Epithelial cell of proximal tubule (primary cell): ENCODE measurements at regions not wholly inside any gene's neighbourhood (a gene's known extent, or its start where the extent isn't known, plus 50 kb on each side); places are given as distances from the start of the nearest gene placed in this dataset.

ENCODE experiments used
- DNase-seq: peaks from one replicate; pipeline ENCODE4 v3.0.0-alpha.2; 2011; ENCODE audit warnings: low read depth
- H3K4me3 ChIP-seq: 2 replicates; pipeline ENCODE4 v1.5.1; 2011; ENCODE audit warnings: low read depth, mild to moderate bottlenecking, low read length
- CTCF ChIP-seq: conservative IDR thresholded peaks from 2 replicates; pipeline ENCODE4 v1.5.1; 2012; ENCODE audit warnings: low read depth, mild to moderate bottlenecking, low read length

GRCh38 chr3:188947401-188948280 lies 224.1 kb upstream of the TPRG1 start:
- peak; percentile 86 for DNase-seq
- peak; percentile 51 for TF ChIP-seq CTCF
- H3K4me3 ChIP-seq = peak overlapping the region; percentile 62

- DNase-seq = peak; percentile 90
- H3K4me3 ChIP-seq = peak overlapping the region; percentile 62
- no peak for TF ChIP-seq CTCF
These were observed 223.3 kb upstream of the TPRG1 start for GRCh38 chr3:188948281-188948996.

GRCh38 chr3:188948997-188949389 lies 222.8 kb upstream of the TPRG1 start:
- DNase-seq = no peak
- no peak for TF ChIP-seq CTCF
- H3K4me3 ChIP-seq = no peak overlapping the region

GRCh38 chr3:188949456-188949855 lies 222.3 kb upstream of the TPRG1 start:
- DNase-seq = no peak
- H3K4me3 ChIP-seq = no peak overlapping the region
- TF ChIP-seq CTCF = no peak

GRCh38 chr3:188949996-188950395 lies 221.8 kb upstream of the TPRG1 start:
- H3K4me3 ChIP-seq = no peak overlapping the region
- TF ChIP-seq CTCF = no peak
- no peak for DNase-seq

- no peak for TF ChIP-seq CTCF
- no peak overlapping the region for H3K4me3 ChIP-seq
- DNase-seq = peak; percentile 67
These were observed 220.8 kb upstream of the TPRG1 start for GRCh38 chr3:188950832-188951489.
